OCI-LY7 (cell line): ENCODE measurements at regions not wholly inside any gene's neighbourhood (a gene's known extent, or its start where the extent isn't known, plus 50 kb on each side); places are given as distances from the start of the nearest gene placed in this dataset.

Experiments used
- CTCF ChIP-seq: fragments of 200-600 bp; sonication (generic); conservative IDR thresholded peaks from 2 replicates; pipeline ENCODE4 v1.5.1; 2014; ENCODE audit warnings: mild to moderate bottlenecking, antibody characterized with exemption, low read length, moderate library complexity, mixed read lengths
- EZH2phosphoT487 ChIP-seq: fragments of 200-600 bp; sonication (generic); IDR thresholded peaks from 2 replicates; pipeline ENCODE4 v1.6.1; 2018; ENCODE audit warnings: low read depth, borderline replicate concordance, mild to moderate bottlenecking, mixed run types, antibody characterized with exemption, low read length, moderate library complexity, mixed read lengths

- TF ChIP-seq CTCF = no peak
- no peak for TF ChIP-seq EZH2phosphoT487
Observed at GRCh38 chr7:31234836-31235605, 105.5 kb downstream of the NEUROD6 start.
